HepG2 (cell line): ENCODE measurements at regions not wholly inside any gene's neighbourhood (a gene's known extent, or its start where the extent isn't known, plus 50 kb on each side); places are given as distances from the start of the nearest gene placed in this dataset.

Experiments used
- ATAC-seq: fragments of 200-7000 bp; cut with Tn5 transposase; 3 replicates; pipeline ENCODE4 v1.9.1; 2020; ENCODE audit warnings: mild to moderate bottlenecking, moderate library complexity
- BruUV-seq: library from RNA; stranded (reverse); fragments of 400-500 nt; replicated peaks from 2 replicates; lab custom pipeline; 2021; lab: Mats Ljungman, UMichigan
- CTCF ChIA-PET: fragments of 300-600 bp; formaldehyde crosslinking; extraction: SDS; loops from one replicate; lab custom pipeline; 2021; ENCODE audit warnings: low total read pairs, inconsistent platforms, low intra/inter-chr PET ratio; lab: Yijun Ruan, JAX
- POLR2A ChIA-PET: fragments of 350-600 bp; sonication (Branson Sonifier 250); formaldehyde crosslinking; loops from one replicate; lab custom pipeline; 2020; ENCODE audit warnings: antibody characterized with exemption, inconsistent platforms; lab: Yijun Ruan, JAX
- DNase-seq: peaks from one replicate; pipeline ENCODE4 v3.0.0-alpha.2; 2015; ENCODE audit warnings: low spot score
- FAIRE-seq: peaks from 3 replicates; lab custom pipeline; 2011; peaks lifted over from hg19 to GRCh38; lab: Jason Lieb, UNC
- H2AFZ ChIP-seq: one replicate; pipeline ENCODE4 v1.6.1; 2011; ENCODE audit warnings: low read length, inconsistent platforms
- H3K27ac ChIP-seq: fragments of 300-600 bp; 3 replicates; pipeline ENCODE4 v1.8.0; 2011; ENCODE audit warnings: mixed run types, mild to moderate bottlenecking, mixed read lengths, low read length, inconsistent platforms; ENCODE audit not compliant: insufficient read depth; ENCODE audit errors: extremely low read length
- H3K27me3 ChIP-seq, 2 experiments: fragments of 200-600 bp in 1 of 2; 2 replicates in 1 of 2; 3 replicates in 1 of 2; pipeline versions ENCODE4 v1.6.0 to v1.8.0; 2011; ENCODE audit warnings: low read length in 2 of 2, mild to moderate bottlenecking in 2 of 2, moderate library complexity in 2 of 2, inconsistent platforms in 1 of 2; ENCODE audit not compliant: insufficient read depth in 2 of 2, control insufficient read depth in 1 of 2
- H3K36me3 ChIP-seq, 2 experiments: fragments of 200-600 bp in 1 of 2; replicated peaks in 1 of 2; 2 replicates in 1 of 2; 3 replicates in 1 of 2; pipeline versions ENCODE4 v1.5.1 to v1.8.0; 2011; ENCODE audit warnings: low read length in 2 of 2, inconsistent platforms in 1 of 2; ENCODE audit not compliant: insufficient read depth in 2 of 2, control insufficient read depth in 1 of 2
- H3K4me1 ChIP-seq: 2 replicates; pipeline ENCODE4 v1.5.1; 2012; ENCODE audit warnings: low read length, inconsistent platforms; ENCODE audit not compliant: insufficient read depth
- H3K4me2 ChIP-seq: 2 replicates; pipeline ENCODE4 v1.6.0; 2011; ENCODE audit warnings: low read depth, low read length, inconsistent platforms
- H3K4me3 ChIP-seq, 3 experiments: fragments of 200-600 bp in 1 of 3; sonication (generic), shearing (Covaris generic) in 1 of 3; replicated peaks in 1 of 3; 2 replicates each; pipeline ENCODE4 v1.5.1; 2011 to 2016; ENCODE audit warnings: low read length in 3 of 3, inconsistent platforms in 2 of 3, low read depth in 2 of 3, mild to moderate bottlenecking in 2 of 3, control low read depth in 1 of 3, mixed read lengths in 1 of 3; ENCODE audit not compliant: insufficient read depth in 1 of 3
- H3K79me2 ChIP-seq: one replicate; pipeline ENCODE4 v1.6.1; 2011; ENCODE audit warnings: low read length, inconsistent platforms; ENCODE audit not compliant: insufficient read depth
- H3K9ac ChIP-seq: 2 replicates; pipeline ENCODE4 v1.6.0; 2011; ENCODE audit warnings: mild to moderate bottlenecking, low read depth, low read length, inconsistent platforms; ENCODE audit not compliant: insufficient read depth
- H3K9me3 ChIP-seq: 2 replicates; pipeline ENCODE4 v1.5.1; 2012; ENCODE audit warnings: mild to moderate bottlenecking, low read length
- H4K20me1 ChIP-seq: 2 replicates; pipeline ENCODE4 v1.6.0; 2011; ENCODE audit warnings: inconsistent platforms, mild to moderate bottlenecking, low read length, moderate library complexity; ENCODE audit not compliant: insufficient read depth
- GFI1 ChIP-seq: sonication (generic); formaldehyde crosslinking; IDR thresholded peaks from 2 replicates; pipeline ENCODE4 v1.5.0; 2020; ENCODE audit warnings: missing genetic modification reagents, mild to moderate bottlenecking, borderline replicate concordance
- HMG20A ChIP-seq: IDR thresholded peaks from 2 replicates; pipeline ENCODE4 v1.6.1; 2016; ENCODE audit warnings: borderline replicate concordance
- HOXA7 ChIP-seq: sonication (generic); formaldehyde crosslinking; IDR thresholded peaks from 2 replicates; pipeline ENCODE4 v1.8.1; 2022; ENCODE audit warnings: mild to moderate bottlenecking, missing genetic modification reagents, moderate library complexity
- JUNB ChIP-seq: sonication (generic); formaldehyde crosslinking; IDR thresholded peaks from 2 replicates; pipeline ENCODE4 v1.8.0; 2022; ENCODE audit warnings: missing genetic modification reagents, mild to moderate bottlenecking, borderline replicate concordance
- KAT2B ChIP-seq: fragments of 150-350 bp; IDR thresholded peaks from 2 replicates; pipeline ENCODE4 v1.6.1; 2014; ENCODE audit warnings: low read depth, low read length, borderline replicate concordance
- KDM4B ChIP-seq: sonication (generic); formaldehyde crosslinking; IDR thresholded peaks from 2 replicates; pipeline ENCODE4 v1.4.0; 2020; ENCODE audit warnings: missing genetic modification reagents
- MEIS1 ChIP-seq: sonication (generic); formaldehyde crosslinking; IDR thresholded peaks from 2 replicates; pipeline ENCODE4 v1.9.0; 2021; ENCODE audit warnings: mild to moderate bottlenecking, missing genetic modification reagents, moderate library complexity, borderline replicate concordance
- MZF1 ChIP-seq: sonication (generic); formaldehyde crosslinking; IDR thresholded peaks from 2 replicates; pipeline ENCODE4 v1.8.1; 2023; ENCODE audit warnings: mild to moderate bottlenecking, missing genetic modification reagents, borderline replicate concordance
- NFIB ChIP-seq: sonication (generic); formaldehyde crosslinking; IDR thresholded peaks from 2 replicates; pipeline ENCODE4 v1.9.0; 2021; ENCODE audit warnings: missing genetic modification reagents, mild to moderate bottlenecking, borderline replicate concordance
- RFX5 ChIP-seq: IDR thresholded peaks from 2 replicates; pipeline ENCODE4 v1.6.1; 2011; ENCODE audit warnings: low read depth, low read length, improper control_type of control experiment
- RFXAP ChIP-seq: sonication (generic); formaldehyde crosslinking; IDR thresholded peaks from 2 replicates; pipeline ENCODE4 v1.4.0; 2020; ENCODE audit warnings: missing genetic modification reagents, borderline replicate concordance
- SAFB2 ChIP-seq: sonication (generic); formaldehyde crosslinking; IDR thresholded peaks from 2 replicates; pipeline ENCODE4 v1.5.1; 2020; ENCODE audit warnings: missing genetic modification reagents, low read depth, mild to moderate bottlenecking, borderline replicate concordance
- SPEN ChIP-seq: sonication (generic); formaldehyde crosslinking; IDR thresholded peaks from 2 replicates; pipeline ENCODE4 v1.5.1; 2020; ENCODE audit warnings: low read depth, mild to moderate bottlenecking, missing genetic modification reagents
- TBL1XR1 ChIP-seq: fragments of 150-350 bp; IDR thresholded peaks from 2 replicates; pipeline ENCODE4 v1.6.1; 2014; ENCODE audit warnings: borderline replicate concordance, low read length; ENCODE audit not compliant: partially characterized antibody
- TEAD2 ChIP-seq: sonication (generic); formaldehyde crosslinking; IDR thresholded peaks from 2 replicates; pipeline ENCODE4 v1.9.0; 2021; ENCODE audit warnings: missing genetic modification reagents
- YEATS4 ChIP-seq: sonication (generic); formaldehyde crosslinking; IDR thresholded peaks from 2 replicates; pipeline ENCODE4 v1.4.0; 2020; ENCODE audit warnings: missing genetic modification reagents, borderline replicate concordance
- ZFAT ChIP-seq: sonication (generic); formaldehyde crosslinking; conservative IDR thresholded peaks from 2 replicates; pipeline ENCODE4 v1.8.1; 2023; ENCODE audit warnings: missing genetic modification reagents, inconsistent platforms
- ZMYM4 ChIP-seq: sonication (generic); formaldehyde crosslinking; IDR thresholded peaks from 2 replicates; pipeline ENCODE4 v1.8.1; 2023; ENCODE audit warnings: mild to moderate bottlenecking, missing genetic modification reagents
- ZNF251 ChIP-seq: sonication (generic); formaldehyde crosslinking; IDR thresholded peaks from 2 replicates; pipeline ENCODE4 v1.9.0; 2021; ENCODE audit warnings: mild to moderate bottlenecking, missing genetic modification reagents
- ZSCAN21 ChIP-seq: sonication (generic); formaldehyde crosslinking; IDR thresholded peaks from 2 replicates; pipeline ENCODE4 v1.8.0; 2022; ENCODE audit warnings: mild to moderate bottlenecking, missing genetic modification reagents, moderate library complexity, borderline replicate concordance
- WGBS: methylation state at CpG from one replicate; pipeline ENCODE4 v1.1.6; 2017; ENCODE audit warnings: low lambda C conversion rate; 5-methylcytosine and 5-hydroxymethylcytosine counted together
- in situ Hi-C: cut with HindIII; loops from 2 replicates; pipeline ENCODE4 v1.10.0; 2017; ENCODE audit warnings: low pct_unique_long_range_greater_than_20kb; ENCODE audit not compliant: extremely low pct_ligation_motif_present
- intact Hi-C: fragments of 100-400 bp; cut with micrococcal nuclease; formaldehyde crosslinking; loops from one replicate; pipeline ENCODE4 v1.10.0; 2022; ENCODE audit not compliant: unreplicated experiment
- TF ChIP-seq, protein P1 (sequence below): sonication (generic); formaldehyde crosslinking; IDR thresholded peaks from 2 replicates; pipeline ENCODE4 v1.5.0; 2020; ENCODE audit warnings: missing genetic modification reagents

GRCh38 chr3:73954506-73954905 lies 329.8 kb upstream of the PDZRN3 start:
- TF ChIP-seq ZFAT (CRISPR knock-in tag) (no peak), TEAD2 (CRISPR knock-in tag) (no peak), MZF1 (CRISPR knock-in tag) (no peak), MEIS1 (CRISPR knock-in tag) (no peak), HMG20A (CRISPR knock-in tag) (no peak), HOXA7 (CRISPR knock-in tag) (no peak), GFI1 (CRISPR knock-in tag) (no peak)
- FAIRE-seq: no peak
- in situ Hi-C loops (no loop called here), intact Hi-C loops (no loop called here)
- H2AFZ ChIP-seq: no peak overlapping the region
- ATAC-seq: no peak
- no peak overlapping the region for H3K4me3 ChIP-seq
- H3K9me3 ChIP-seq: no peaks in the 10 kb centered on the region; the same call in 1 of the 2 replicates
- no peak overlapping the region for H3K9ac ChIP-seq
- H4K20me1 ChIP-seq: no peaks in the 10 kb centered on the region
- no TSS peak for BruUV-seq
- no peak for DNase-seq
- WGBS: 0% methylated on average over 1 of the region's 1 CpG
- no peaks in the 10 kb centered on the region for H3K79me2 ChIP-seq
- H3K27ac ChIP-seq: no peak overlapping the region
- CTCF ChIA-PET: no interaction called here
- no peaks in the 10 kb centered on the region for H3K4me1 ChIP-seq
- H3K27me3 ChIP-seq: no peaks in the 10 kb centered on the region
- H3K4me2 ChIP-seq: no peak overlapping the region
- H3K36me3 ChIP-seq: no peaks in the 10 kb centered on the region
- POLR2A ChIA-PET: no interaction called here

DNA sequence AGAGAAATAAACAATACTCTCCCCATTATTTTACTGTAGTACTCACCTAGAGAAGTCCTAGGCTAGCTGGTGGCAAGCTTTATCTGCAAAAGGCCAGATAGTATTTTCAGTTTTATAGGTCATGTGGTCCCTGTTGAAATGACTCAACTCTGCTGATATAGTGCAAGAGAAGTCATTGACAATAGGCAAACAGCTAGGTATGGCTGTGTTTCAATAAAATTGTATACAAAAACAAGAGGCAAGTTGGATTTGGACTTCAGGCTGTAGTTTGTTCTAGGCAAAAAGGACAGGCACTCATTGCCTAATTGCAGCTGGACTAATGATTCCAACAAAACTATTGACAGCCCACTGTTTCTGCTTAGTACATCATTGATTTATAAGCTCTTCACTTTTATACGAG lies 328.0 kb upstream of the PDZRN3 start:
- FAIRE-seq: no peak
- 13% methylated on average over 1 of the region's 1 CpG for WGBS
- DNase-seq: no peak
- Histone ChIP-seq H3K4me1 (no peaks in the 10 kb centered on the region), H4K20me1 (no peaks in the 10 kb centered on the region), H3K27me3 (no peaks in the 10 kb centered on the region), H3K36me3 (no peaks in the 10 kb centered on the region), H3K4me3 (no peak overlapping the region), H3K27ac (no peak overlapping the region), H3K4me2 (no peak overlapping the region), H3K9me3 (no peaks in the 10 kb centered on the region; the same call in 1 of the 2 replicates), H3K79me2 (no peaks in the 10 kb centered on the region), H2AFZ (no peak overlapping the region), H3K9ac (no peak overlapping the region)
- intact Hi-C loops (no loop called here), in situ Hi-C loops (no loop called here)
- no peak for ATAC-seq
- ChIA-PET POLR2A (no interaction called here), CTCF (no interaction called here)
- BruUV-seq: no TSS peak
- TF ChIP-seq TBL1XR1: no peak
- no peak for TF ChIP-seq RFXAP (CRISPR knock-in tag)
- no peak for TF ChIP-seq JUNB
- TF ChIP-seq NFIB: no peak
- TF ChIP-seq ZSCAN21 (CRISPR knock-in tag): no peak
- no peak for TF ChIP-seq KAT2B
- TF ChIP-seq, protein P1, sequence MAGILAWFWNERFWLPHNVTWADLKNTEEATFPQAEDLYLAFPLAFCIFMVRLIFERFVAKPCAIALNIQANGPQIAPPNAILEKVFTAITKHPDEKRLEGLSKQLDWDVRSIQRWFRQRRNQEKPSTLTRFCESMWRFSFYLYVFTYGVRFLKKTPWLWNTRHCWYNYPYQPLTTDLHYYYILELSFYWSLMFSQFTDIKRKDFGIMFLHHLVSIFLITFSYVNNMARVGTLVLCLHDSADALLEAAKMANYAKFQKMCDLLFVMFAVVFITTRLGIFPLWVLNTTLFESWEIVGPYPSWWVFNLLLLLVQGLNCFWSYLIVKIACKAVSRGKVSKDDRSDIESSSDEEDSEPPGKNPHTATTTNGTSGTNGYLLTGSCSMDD (CRISPR knock-in tag): no peak
- TF ChIP-seq ZMYM4 (CRISPR knock-in tag): no peak
- no peak for TF ChIP-seq SAFB2 (CRISPR knock-in tag)
- TF ChIP-seq YEATS4 (CRISPR knock-in tag): no peak
- TF ChIP-seq RFX5: no peak
- no peak for TF ChIP-seq SPEN (CRISPR knock-in tag)
- TF ChIP-seq ZNF251: no peak
- TF ChIP-seq KDM4B (CRISPR knock-in tag): no peak
